GM21423 (cell line): ENCODE measurements at regions not wholly inside any gene's neighbourhood (a gene's known extent, or its start where the extent isn't known, plus 50 kb on each side); places are given as distances from the start of the nearest gene placed in this dataset.

Experiments used
- ATAC-seq: cut with Tn5 transposase; IDR thresholded peaks from one replicate; pipeline ENCODE4 v1.9.1; 2021; ENCODE audit warnings: mild to moderate bottlenecking, moderate library complexity; ENCODE audit not compliant: unreplicated experiment

GRCh38 chr3:35946121-35946853 is 307.0 kb downstream of the ARPP21 start:
- ATAC-seq, result no peak

DNA sequence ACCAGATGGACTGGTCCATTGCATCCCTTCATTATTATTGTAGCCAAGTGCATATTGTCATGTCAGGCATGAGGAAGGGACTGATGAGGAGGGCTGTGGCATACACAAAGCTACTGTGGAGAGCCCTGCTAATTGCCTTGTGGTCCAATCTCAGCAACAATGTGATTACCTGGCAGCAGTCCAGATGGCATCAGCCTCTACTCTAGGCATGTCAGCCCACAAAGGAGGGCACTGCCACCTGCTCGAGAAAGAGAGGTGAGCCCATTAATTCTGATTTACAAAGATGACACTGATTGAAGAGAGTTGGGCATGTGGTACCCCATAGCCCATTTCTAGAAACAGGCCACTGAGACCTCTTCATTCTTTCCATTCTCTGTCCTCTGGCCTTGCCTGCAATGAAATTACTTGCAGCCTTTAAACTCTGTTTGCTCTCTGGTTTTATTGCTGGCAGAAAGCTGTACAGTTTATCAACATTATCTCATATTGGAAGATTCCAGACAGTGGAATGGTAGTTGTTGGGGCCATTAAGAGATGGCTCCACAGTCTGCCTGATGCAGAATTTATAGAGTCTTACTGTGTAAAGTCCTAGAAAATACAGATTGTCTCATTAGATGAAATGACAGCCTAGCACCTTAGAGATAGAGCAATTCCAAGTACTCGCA is 307.7 kb downstream of the ARPP21 start:
- no peak for ATAC-seq

GRCh38 chr3:35950021-35950420 is 310.7 kb downstream of the ARPP21 start:
- ATAC-seq, result no peak

GRCh38 chr3:35954413-35954812 is 315.1 kb downstream of the ARPP21 start:
- ATAC-seq, result no peak

- peak; percentile 46 for ATAC-seq
Measured at GRCh38 chr3:35965908-35966307, 326.6 kb downstream of the ARPP21 start.

- ATAC-seq, result no peak
Measured at GRCh38 chr3:35966629-35967464, 327.5 kb downstream of the ARPP21 start.

GRCh38 chr3:35968043-35968622 is 328.8 kb downstream of the ARPP21 start:
- no peak for ATAC-seq

- ATAC-seq, result no peak
Measured at GRCh38 chr3:35969406-35969805, 330.1 kb downstream of the ARPP21 start.

GRCh38 chr3:35970793-35971192 is 331.5 kb downstream of the ARPP21 start:
- ATAC-seq, result no peak

GRCh38 chr3:35971686-35972085 is 332.4 kb downstream of the ARPP21 start:
- ATAC-seq, result no peak

GRCh38 chr3:35974872-35975271 is 335.5 kb downstream of the ARPP21 start:
- no peak for ATAC-seq

- no peak for ATAC-seq
Measured at GRCh38 chr3:35986161-35986560, 346.8 kb downstream of the ARPP21 start.

GRCh38 chr3:35987386-35987785 is 348.1 kb downstream of the ARPP21 start:
- no peak for ATAC-seq

- no peak for ATAC-seq
Measured at GRCh38 chr3:35992041-35992440, 352.7 kb downstream of the ARPP21 start.

DNA sequence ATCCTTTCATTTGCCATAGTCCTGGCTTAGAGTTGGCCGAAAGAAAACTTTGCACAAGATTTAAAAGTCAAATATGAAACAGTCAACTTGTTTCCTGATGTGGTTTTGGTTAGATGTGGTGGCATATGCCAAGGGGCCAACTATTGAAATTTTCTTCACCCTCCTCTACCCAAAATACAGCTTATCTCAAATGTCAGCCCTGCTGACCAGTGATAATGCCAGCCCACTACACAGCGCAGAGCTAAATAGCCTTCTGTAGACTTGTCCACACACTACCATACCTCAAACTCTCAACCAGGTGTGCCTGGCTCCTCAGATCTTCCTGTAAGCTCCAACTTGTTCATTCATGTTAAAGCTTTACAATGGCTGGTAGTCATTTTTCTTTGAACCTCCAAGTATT is 368.5 kb upstream of the STAC start:
- no peak for ATAC-seq

DNA sequence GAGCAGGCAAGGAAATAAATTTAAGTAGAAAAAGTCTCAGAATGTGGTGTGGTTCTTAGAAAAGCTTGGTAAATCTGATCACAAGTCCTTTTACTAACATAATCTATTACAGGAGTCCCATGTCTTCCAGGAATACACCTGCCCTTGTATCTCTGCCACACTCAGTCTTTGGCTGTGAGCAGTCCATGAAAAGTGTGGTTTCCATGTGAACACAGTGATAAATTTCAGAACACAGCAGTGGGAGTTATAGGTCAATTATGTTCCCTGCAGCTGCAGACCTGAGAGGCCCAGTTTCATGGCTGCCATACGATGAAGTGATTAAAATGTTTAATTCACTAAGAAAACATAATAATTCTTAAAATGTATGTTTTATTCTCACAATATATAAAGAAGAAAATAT is 366.9 kb upstream of the STAC start:
- no peak for ATAC-seq

DNA sequence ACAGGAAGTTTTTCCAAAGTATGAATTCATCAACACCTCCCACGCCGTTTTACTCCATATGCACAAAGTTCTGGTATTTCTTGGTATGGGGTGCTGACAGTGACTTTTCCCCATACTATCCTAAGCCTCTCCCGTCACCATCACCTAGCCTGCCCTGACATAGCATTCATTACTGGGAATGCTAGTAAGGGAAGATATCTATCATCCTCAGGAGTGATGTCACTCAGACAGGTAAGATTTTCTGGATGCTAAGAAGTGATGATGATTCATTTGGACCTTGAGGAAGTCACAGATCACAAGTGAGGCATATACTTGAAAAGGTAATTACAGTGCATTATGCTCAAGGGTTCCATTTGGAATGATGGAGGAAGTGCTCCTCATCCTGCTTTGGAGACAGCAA is 355.1 kb upstream of the STAC start:
- ATAC-seq, result no peak

DNA sequence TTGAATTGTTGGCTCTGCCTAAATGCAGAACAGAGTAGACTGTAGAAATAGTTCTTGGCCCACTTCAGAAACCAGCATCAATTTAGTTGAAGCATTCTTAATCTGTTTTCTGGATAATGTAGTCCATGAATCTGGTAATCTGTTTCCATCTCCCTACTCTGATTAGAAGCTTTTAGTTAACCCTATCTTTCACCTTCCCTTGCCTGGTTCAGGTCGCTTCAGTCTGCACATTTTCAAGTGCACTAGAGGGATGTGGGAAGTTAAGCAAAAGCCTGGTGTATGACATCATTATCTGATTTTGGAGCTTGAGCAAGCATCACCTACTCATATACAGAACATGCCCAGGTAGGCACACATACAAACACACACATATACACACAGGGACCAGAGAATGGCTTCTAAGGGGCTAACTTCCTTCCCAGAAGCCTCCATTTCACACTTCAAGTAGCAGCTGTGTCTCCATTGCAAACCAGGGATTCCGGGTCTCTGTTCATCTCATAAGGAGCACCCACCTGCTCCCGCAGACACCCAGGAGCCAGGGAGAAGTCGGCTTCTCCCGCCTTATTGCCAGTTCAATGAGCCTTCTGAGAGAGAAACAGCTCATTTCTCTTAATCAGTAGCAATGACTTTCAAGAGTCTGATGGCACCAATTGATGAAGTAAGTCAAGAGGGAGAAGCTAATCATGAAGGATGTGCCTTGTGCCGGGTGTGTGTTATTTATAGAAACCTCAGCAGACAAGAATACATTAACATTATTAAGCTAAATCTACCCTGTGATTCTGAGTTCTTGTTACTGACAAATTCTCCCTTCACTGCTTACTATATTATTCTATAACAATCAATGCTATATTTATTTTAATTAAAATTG is 347.9 kb upstream of the STAC start:
- no peak for ATAC-seq

DNA sequence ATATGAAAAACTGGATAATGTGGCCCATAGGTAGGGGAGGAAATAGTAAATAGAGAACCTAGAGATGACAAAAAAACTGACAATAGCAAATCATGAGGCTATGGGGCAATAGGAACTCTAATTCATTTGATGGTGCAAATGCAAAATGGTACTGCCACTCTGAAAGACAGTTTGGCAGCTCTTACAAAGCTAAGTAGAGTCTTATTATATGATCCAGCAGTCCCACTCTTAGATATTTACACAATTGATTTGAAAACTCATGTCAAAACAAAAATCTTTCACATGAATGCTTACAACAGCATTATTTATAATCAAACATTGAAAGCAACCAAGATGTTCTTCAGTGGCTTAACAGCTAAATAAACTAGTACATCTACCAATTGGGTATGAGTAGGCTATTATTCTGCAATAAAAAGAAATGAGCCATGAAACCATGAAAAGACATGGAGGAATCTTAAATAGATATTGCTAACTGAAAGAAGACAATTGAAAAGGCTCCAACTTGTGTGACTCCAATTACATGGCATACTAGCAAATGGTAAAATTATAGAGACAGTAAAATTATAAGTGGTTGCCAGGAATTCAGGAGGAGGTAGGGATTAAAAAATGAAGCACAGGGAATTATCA is 321.8 kb upstream of the STAC start:
- ATAC-seq, result no peak

GRCh38 chr3:36060950-36061349 is 319.4 kb upstream of the STAC start:
- ATAC-seq, result no peak
